Lung (tissue), 11 donors: ENCODE measurements at regions not wholly inside any gene's neighbourhood (a gene's known extent, or its start where the extent isn't known, plus 50 kb on each side); places are given as distances from the start of the nearest gene placed in this dataset.

Source experiments
- ATAC-seq: fragments of 200-7000 bp; cut with Tn5 transposase; one replicate; pipeline ENCODE4 v1.9.1; 2020; ENCODE audit warnings: moderate number of reproducible peaks; ENCODE audit not compliant: insufficient read depth, low FRiP score
- DNase-seq, 3 donors: peaks; one replicate each; pipeline ENCODE4 v3.0.0-alpha.2; 2013 to 2017
- H3K27ac ChIP-seq, 2 donors: one replicate each; pipeline ENCODE4 v1.5.1; 2013; ENCODE audit warnings: mild to moderate bottlenecking in 2 of 2, moderate library complexity in 2 of 2, control low read depth in 1 of 2, inconsistent platforms in 1 of 2, low read depth in 1 of 2, low read length in 1 of 2
- H3K27me3 ChIP-seq, 3 donors: one replicate each; pipeline ENCODE4 v1.5.1; 2013; ENCODE audit warnings: low read length in 2 of 3; ENCODE audit not compliant: control insufficient read depth in 3 of 3, insufficient read depth in 3 of 3
- H3K36me3 ChIP-seq, 4 donors: one replicate each; pipeline ENCODE4 v1.5.1; 2013; ENCODE audit warnings: low read length in 4 of 4, mild to moderate bottlenecking in 1 of 4, moderate library complexity in 1 of 4; ENCODE audit not compliant: control insufficient read depth in 4 of 4, insufficient read depth in 4 of 4
- H3K4me1 ChIP-seq, 5 donors: one replicate each; pipeline ENCODE4 v1.5.1; 2013; ENCODE audit warnings: low read length in 5 of 5, mild to moderate bottlenecking in 2 of 5, moderate library complexity in 1 of 5; ENCODE audit not compliant: control insufficient read depth in 5 of 5, insufficient read depth in 5 of 5
- H3K4me3 ChIP-seq: one replicate; pipeline ENCODE4 v1.5.1; 2013; ENCODE audit warnings: mild to moderate bottlenecking, control low read depth, moderate library complexity
- H3K9ac ChIP-seq, 2 donors: one replicate each; pipeline ENCODE4 v1.5.1; 2013; ENCODE audit warnings: low read length in 2 of 2, control low read depth in 1 of 2; ENCODE audit not compliant: insufficient read depth in 1 of 2
- H3K9me3 ChIP-seq, 4 donors: one replicate each; pipeline ENCODE4 v1.5.1; 2013; ENCODE audit warnings: low read length in 3 of 4, mild to moderate bottlenecking in 1 of 4, moderate library complexity in 1 of 4; ENCODE audit not compliant: control insufficient read depth in 4 of 4, insufficient read depth in 3 of 4
- WGBS, 2 donors: extraction: QIAGEN DNeasy Blood & Tissue Kit; methylation state at CpG; one replicate each; pipeline ENCODE4 v1.1.7; 2013; 5-methylcytosine and 5-hydroxymethylcytosine counted together
- TF ChIP-seq, protein P1 (sequence below): IDR thresholded peaks from 2 replicates; pipeline ENCODE4 v1.5.1; 2012; ENCODE audit warnings: mild to moderate bottlenecking; ENCODE audit errors: control extremely low read depth, extremely low read depth
- donor health status: control.
- donor health status: control.
- donor health status: Bipolar disorder and iron deficiency.
- donor health status: healthy.
- donor health status: DM: yes; HTN: yes; CAD: no.

DNA sequence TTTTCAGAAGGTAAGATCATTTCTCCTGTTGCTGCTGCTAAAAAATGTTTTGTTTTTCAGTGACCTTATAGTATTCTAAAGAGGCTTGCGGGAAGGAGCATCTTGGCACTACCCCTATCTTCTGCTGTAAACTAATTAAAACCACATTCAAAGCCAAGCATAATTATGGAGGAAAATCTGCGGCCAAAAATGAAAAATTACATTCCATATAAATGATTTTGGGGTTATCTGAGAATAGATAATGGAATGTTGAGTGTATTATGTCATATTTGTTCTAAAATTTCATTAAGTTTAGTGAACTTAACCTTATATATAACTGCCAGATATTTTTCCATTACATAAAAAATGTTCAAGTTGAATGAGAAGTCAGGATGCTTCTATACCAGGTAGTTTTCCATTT lies 170.4 kb upstream of the TMC3 start:
- Histone ChIP-seq H3K4me1 (no peaks in the 10 kb centered on the region), H3K27me3 (no peaks in the 10 kb centered on the region), H3K9ac (no peak overlapping the region), H3K27ac (no peak overlapping the region), H3K4me3 (no peak overlapping the region), H3K9me3 (no peaks in the 10 kb centered on the region), H3K36me3 (no peaks in the 10 kb centered on the region)
- TF ChIP-seq, protein P1, sequence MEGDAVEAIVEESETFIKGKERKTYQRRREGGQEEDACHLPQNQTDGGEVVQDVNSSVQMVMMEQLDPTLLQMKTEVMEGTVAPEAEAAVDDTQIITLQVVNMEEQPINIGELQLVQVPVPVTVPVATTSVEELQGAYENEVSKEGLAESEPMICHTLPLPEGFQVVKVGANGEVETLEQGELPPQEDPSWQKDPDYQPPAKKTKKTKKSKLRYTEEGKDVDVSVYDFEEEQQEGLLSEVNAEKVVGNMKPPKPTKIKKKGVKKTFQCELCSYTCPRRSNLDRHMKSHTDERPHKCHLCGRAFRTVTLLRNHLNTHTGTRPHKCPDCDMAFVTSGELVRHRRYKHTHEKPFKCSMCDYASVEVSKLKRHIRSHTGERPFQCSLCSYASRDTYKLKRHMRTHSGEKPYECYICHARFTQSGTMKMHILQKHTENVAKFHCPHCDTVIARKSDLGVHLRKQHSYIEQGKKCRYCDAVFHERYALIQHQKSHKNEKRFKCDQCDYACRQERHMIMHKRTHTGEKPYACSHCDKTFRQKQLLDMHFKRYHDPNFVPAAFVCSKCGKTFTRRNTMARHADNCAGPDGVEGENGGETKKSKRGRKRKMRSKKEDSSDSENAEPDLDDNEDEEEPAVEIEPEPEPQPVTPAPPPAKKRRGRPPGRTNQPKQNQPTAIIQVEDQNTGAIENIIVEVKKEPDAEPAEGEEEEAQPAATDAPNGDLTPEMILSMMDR = no peak
- no peak for DNase-seq
- no peak for ATAC-seq
- 78 to 81% methylated on average over 2 of the region's 2 CpGs for WGBS, 2 donors

GRCh38 chr15:81540909-81541308 lies 166.9 kb upstream of the TMC3 start:
- no peaks in the 10 kb centered on the region for H3K36me3 ChIP-seq
- H3K9ac ChIP-seq = no peak overlapping the region
- H3K27ac ChIP-seq = no peak overlapping the region
- ATAC-seq (no peak), DNase-seq (no peak)
- no peaks in the 10 kb centered on the region for H3K4me1 ChIP-seq
- H3K27me3 ChIP-seq = no peaks in the 10 kb centered on the region
- no peak overlapping the region for H3K4me3 ChIP-seq
- TF ChIP-seq, protein P1 = no peak
- no peaks in the 10 kb centered on the region for H3K9me3 ChIP-seq

GRCh38 chr15:81536356-81536755 lies 162.3 kb upstream of the TMC3 start:
- ATAC-seq (no peak), DNase-seq (no peak)
- no peak overlapping the region for H3K9ac ChIP-seq
- no peak overlapping the region for H3K4me3 ChIP-seq
- H3K4me1 ChIP-seq = peaks cover 0 to 8% (median 0%) of the 10 kb centered on the region in 5 donors
- WGBS, 2 donors = 88 to 89% methylated on average over 6 of the region's 6 CpGs
- no peak overlapping the region for H3K27ac ChIP-seq
- TF ChIP-seq, protein P1 = no peak
- H3K9me3 ChIP-seq = no peaks in the 10 kb centered on the region
- H3K36me3 ChIP-seq = no peaks in the 10 kb centered on the region
- no peaks in the 10 kb centered on the region for H3K27me3 ChIP-seq

DNA sequence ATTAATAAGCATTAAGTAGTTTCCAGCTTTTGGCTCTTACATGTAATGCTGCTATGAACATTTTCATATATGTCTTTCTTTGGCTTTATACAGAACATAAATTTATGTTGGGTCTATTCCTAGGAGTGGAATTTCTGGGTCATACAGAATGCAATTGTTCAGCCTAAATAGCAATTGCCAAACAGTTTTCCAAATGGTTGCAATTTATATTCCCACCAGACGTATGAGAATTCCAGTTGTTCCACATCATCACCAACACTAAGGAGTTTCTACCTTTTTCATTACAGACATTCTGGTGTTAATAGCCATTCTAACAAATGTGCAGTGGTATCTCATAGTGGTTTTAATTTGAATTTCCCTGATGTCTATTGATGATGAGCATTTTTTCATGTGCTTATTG lies 160.1 kb upstream of the TMC3 start:
- Histone ChIP-seq H3K9me3 (no peaks in the 10 kb centered on the region), H3K27me3 (no peaks in the 10 kb centered on the region), H3K36me3 (no peaks in the 10 kb centered on the region), H3K9ac (no peak overlapping the region), H3K27ac (no peak overlapping the region), H3K4me3 (no peak overlapping the region), H3K4me1 (peaks cover 0 to 31% (median 7%) of the 10 kb centered on the region in 5 donors)
- TF ChIP-seq, protein P1 = no peak
- ATAC-seq (no peak), DNase-seq (no peak)
- WGBS, 2 donors = 92 to 97% methylated on average over 1 of the region's 1 CpG
